NCI-H2196 treated with DMSO at 0.1 percent for 48 hours (cell line): ENCODE measurements at regions not wholly inside any gene's neighbourhood (a gene's known extent, or its start where the extent isn't known, plus 50 kb on each side); places are given as distances from the start of the nearest gene placed in this dataset.
"Not testable (repeated sequence)": the region's sequence is repeated elsewhere in the genome, so short reads cannot be mapped to it uniquely, and the experiment has no call there.

ENCODE experiments used
- DNase-seq: peaks from one replicate; lab custom pipeline; 2025; ENCODE audit not compliant: unreplicated experiment; lab: John Stamatoyannopoulos, UW

DNA sequence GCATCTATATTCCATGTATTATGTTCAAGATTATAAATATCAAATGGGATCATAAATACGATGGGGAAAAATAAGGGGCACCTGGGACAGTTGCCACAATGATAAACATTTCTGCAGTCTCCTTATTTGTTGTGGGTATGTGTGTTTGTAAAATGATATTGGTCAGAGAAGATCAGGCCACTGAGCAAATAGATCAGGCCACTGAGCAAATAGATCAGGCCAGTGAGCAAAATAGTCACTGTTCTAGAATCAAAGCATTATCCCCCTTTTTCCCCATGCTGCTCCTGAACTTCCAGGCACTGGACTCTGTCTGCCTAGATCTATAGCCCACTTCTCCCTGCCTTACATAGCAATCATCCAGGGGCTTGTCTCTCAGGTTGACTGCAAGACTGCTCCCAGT lies 599.8 kb upstream of the USP24 start:
- no peak for DNase-seq

- DNase-seq: no peak
These were observed 598.5 kb upstream of the USP24 start for GRCh38 chr1:55813618-55814017.

- DNase-seq: no peak
These were observed 597.1 kb upstream of the USP24 start for GRCh38 chr1:55812281-55812680.

- no peak for DNase-seq
These were observed 593.1 kb upstream of the USP24 start for GRCh38 chr1:55808263-55808662.

GRCh38 chr1:55803429-55803828 lies 588.3 kb upstream of the USP24 start:
- no peak for DNase-seq

DNA sequence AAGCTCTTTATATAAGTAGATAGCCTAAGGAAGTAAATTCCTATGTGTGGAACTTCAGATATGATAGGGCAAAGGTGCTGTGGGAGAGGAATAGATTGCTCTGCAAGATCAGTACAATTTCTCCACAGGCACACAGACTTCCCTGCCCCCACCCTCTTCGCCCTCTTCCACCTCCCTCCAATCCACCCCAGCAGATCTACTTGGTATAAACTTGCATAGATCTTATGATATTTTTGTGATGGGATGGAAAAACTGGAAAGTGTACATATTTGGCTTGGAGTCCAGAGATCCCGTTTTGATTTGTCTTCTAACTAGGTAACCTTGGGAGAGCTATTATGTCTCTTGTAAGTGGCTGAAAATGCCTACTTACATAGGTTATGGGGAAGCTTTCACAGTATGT lies 586.3 kb upstream of the USP24 start:
- no peak for DNase-seq

DNA sequence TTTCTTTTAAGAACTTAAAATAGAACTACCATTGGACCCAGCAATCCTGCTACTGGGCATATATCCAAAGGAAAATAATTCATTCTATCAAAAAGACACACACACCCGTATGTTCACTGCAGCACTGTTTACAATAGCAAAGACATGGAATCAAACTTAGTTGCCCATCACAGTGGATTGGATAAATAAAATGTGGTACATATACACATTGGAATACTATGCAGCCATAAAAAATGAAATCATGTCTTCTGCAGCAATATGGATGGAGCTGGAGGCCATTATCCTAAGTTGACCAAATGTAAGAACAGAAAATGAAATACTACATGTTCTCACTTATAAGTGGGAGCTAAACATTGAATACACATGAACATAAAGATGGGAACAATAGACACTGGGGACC lies 585.3 kb upstream of the USP24 start:
- no peak for DNase-seq

GRCh38 chr1:55793856-55794255 lies 578.7 kb upstream of the USP24 start:
- DNase-seq: no peak

DNA sequence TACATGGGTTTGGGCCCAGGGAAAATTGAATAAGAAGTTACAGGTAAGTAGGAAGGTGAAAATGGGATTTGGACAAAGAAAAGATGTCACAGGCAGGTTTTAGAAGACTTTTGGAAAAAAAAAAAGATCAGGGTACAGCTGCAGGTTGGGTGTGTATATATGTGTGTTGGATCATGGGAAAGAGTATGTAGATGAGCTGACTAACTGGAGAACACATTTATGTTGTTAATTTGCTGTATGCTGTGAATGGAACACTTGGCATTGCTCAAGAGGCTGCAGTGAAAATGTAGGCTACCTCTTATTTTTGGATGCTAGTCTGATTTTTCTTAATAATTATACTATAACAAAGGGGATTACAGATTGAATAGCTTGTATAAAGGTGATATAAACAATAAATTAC lies 577.7 kb upstream of the USP24 start:
- no peak for DNase-seq

- no peak for DNase-seq
These were observed 574.3 kb upstream of the USP24 start for GRCh38 chr1:55789466-55789865.

DNA sequence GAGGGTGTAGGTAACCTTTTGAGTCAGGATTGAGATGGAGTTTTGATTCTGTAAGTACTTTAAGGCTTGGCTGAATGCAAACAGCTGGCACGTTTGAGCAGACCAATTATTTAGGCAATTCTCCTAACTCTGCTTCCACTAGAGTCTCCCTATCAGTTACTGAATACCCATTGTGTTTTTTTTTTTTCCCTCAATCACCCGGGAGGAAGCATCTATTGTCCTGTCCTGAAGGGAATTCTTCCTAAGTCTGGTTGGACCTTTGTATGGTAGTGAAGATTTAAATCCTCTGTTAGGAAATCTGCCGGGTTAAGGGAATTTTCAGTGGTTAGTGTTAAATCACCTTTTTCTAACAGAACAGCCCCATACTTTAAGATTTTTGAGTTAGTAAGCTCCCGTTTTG lies 571.2 kb upstream of the USP24 start:
- no peak for DNase-seq

GRCh38 chr1:55784941-55785450 lies 569.8 kb upstream of the USP24 start:
- not testable (repeated sequence) for DNase-seq

- DNase-seq: peak; percentile 59
These were observed 566.8 kb upstream of the USP24 start for GRCh38 chr1:55781944-55782482.

DNA sequence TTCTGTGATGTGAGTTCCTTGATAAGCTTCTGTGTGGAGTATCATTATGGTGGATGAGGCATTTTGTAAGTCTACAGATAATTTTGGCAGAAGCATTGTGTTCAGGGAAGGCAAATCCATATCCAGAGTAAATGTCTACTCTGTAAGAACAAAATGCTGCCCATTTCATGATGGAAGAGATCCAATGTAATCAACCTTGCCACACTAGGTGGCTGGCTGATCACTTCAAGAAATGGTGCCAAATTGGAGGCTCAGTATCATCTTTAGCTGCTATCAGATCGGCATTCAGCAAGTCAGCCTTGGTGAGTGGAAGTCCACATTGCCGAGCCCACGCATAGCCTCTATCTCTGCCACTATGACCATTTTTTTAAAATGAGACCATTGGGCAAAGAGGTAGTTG lies 565.8 kb upstream of the USP24 start:
- DNase-seq: no peak

GRCh38 chr1:55777545-55777944 lies 562.4 kb upstream of the USP24 start:
- no peak for DNase-seq

DNA sequence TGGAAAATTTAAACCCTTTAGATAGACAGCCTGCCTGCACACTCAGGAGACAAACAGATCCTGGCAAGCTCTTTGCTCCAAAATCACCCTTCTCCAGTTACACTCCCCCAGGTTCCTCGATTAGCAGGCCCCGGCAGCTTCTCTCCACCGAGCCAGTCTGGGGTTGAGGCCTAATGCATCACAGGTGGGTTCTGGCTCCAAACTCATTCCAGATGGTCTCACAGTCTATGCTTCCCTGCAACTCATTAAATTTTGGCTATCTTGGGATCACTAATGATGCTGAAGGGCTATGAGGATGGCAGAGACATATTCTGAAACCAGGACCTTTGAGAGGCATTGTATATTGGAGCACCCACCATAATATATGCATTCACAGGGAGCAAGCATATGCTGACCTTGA lies 559.8 kb upstream of the USP24 start:
- no peak for DNase-seq

GRCh38 chr1:55774446-55774845 lies 559.3 kb upstream of the USP24 start:
- no peak for DNase-seq

DNA sequence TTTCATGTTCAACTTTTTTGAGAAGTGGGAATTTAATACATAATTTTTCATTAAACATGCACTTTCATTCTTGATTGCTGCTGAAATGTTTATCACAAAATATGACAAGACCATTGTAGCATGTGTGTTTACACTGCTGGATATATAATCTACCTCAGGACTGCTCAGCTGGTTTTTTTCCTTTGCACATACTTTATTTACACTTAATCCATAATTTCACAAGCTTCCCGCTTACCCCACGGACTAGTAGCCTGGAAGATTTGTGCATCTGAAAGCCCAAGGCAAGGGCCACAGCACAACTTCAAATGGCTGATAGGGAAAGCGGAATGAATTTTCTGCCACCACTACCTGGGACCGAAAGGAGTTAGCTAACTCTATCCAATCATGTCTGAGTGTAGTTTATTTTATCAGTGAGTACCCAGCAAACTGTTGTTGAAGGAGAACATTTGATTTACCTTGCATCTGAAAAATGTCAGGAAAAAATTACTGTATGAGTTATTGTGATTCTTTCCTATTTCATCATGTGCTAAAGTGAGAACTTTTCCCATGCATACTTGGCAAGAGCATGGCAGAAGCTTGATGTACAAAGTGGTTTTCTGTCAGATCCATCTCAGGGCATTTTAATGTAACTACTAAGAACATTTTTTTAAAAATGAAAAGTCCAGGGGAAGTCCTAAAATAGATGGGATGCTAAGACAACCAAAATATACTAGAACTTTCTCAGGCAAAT lies 558.2 kb upstream of the USP24 start:
- no peak for DNase-seq

DNA sequence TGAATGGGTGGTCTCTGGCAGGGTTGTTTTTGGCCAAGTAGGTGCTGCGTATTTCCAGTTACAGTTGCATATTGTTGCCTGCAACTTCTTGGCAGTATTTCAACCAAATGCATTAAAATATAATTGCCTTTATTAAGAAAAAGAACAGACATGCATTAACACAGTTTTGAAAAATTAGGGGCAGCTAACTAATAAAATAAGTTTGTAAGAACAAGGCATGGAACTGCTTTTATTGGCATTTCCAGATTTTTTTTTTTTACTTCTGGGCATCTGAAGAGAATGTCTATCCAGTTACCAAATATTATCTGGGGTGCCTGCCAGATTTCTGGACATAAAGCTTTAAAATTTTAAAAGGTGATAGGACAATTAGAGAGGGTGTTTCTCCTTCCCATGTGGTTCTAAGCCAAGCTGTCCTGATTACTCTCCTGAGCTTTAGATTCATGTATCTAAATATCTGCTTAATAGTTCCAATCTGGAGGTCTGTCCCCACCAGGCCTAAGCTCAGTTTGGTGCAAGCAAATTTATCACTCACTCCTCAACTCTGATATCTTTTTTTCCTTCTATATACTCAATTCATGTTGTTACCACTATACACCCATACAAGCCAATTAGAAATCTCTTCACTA lies 553.3 kb upstream of the USP24 start:
- no peak for DNase-seq

GRCh38 chr1:55767171-55767570 lies 552.0 kb upstream of the USP24 start:
- DNase-seq: no peak

GRCh38 chr1:55765505-55765904 lies 550.3 kb upstream of the USP24 start:
- DNase-seq: not testable (repeated sequence)

- no peak for DNase-seq
These were observed 536.6 kb upstream of the USP24 start for GRCh38 chr1:55751776-55752175.

GRCh38 chr1:55750628-55750995 lies 535.4 kb upstream of the USP24 start:
- no peak for DNase-seq
